HG02885 (cell line): ENCODE measurements at regions not wholly inside any gene's neighbourhood (a gene's known extent, or its start where the extent isn't known, plus 50 kb on each side); places are given as distances from the start of the nearest gene placed in this dataset.
"Not testable (repeated sequence)": the region's sequence is repeated elsewhere in the genome, so short reads cannot be mapped to it uniquely, and the experiment has no call there.

ENCODE experiments used
- ATAC-seq: cut with Tn5 transposase; IDR thresholded peaks from one replicate; pipeline ENCODE4 v1.9.1; 2021; ENCODE audit warnings: mild to moderate bottlenecking; ENCODE audit not compliant: unreplicated experiment, poor library complexity

DNA sequence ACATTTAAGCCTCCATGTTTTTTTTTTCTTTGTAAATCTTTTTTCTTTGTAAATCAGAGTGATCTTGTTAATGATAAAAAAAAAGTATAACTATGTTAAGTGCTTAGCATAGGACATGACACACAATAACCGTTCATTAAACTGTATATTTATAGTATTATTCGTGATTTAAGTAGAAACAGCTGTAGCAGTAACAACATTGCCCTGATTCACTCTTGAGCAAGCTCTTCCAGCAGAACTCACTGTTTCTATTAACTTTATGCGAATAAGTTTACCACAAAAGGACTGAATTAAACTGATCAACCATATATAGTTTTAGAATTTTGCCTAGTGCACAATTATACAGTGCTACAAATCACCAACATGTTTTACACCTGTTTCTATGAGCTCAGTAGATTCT is 1338.0 kb upstream of the EYS start:
- ATAC-seq: no peak

DNA sequence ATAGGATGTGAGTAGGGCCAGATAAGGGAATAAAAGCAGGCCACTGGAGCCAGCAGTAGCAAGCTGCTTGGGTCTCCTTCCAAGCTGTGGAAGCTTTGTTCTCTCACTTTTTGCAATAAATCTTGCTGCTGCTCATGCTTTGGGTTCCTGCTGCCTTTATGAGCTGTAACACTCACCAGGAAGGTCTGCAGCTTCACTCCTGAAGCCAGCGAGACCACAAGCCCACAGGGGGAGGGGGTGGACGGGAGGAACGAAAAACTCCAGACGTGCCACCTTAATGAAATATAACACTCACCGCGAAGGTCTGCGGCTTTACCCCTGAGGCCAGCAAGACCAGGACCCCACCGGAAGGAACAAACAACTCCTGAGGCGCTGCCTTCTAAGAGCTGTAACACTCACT is 1324.4 kb upstream of the EYS start:
- no peak for ATAC-seq

DNA sequence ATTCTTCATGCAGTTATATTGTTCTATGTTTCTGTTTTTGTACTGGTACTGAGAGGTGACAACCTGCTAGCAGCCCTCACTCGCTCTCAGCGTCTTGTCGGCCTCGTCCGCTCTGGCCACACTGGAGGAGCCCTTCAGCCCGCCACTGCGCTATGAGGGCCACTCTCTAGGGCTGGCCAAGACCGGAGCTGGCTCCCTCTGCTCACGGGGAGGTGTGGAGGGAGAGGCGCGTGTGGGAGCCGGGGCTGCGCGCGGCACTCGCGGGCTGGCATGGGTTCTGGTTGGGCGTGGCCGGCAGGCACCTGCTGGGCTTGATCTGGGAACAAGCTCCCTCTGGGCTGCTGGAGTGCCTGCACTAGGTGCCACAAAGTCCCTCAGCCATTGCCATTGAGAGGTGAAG is 1323.8 kb upstream of the EYS start:
- no peak for ATAC-seq

DNA sequence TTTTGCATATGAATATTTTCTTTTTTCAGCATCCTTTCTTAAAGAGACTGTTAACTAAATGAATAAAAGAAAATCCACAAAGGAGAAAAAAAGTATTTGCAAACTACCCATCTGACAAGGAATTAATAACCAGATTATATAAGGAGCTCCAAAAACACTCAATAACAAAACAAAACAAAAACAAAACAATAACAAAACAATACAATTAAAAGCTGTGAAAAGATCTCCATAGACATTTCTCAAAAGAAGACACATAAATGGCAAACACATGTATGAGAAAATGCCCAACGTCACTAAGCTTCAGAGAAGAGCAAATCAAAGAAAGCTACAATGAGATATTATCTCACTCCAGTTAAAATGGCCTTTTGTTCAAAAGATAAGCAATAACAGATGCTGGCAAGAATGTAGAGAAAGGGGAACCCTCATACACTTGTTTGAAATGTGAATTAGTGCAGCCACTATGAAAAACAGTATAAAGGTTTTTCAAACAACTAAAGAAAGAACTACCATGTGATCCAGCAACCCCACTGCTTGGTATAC is 1310.0 kb upstream of the EYS start:
- ATAC-seq: no peak

DNA sequence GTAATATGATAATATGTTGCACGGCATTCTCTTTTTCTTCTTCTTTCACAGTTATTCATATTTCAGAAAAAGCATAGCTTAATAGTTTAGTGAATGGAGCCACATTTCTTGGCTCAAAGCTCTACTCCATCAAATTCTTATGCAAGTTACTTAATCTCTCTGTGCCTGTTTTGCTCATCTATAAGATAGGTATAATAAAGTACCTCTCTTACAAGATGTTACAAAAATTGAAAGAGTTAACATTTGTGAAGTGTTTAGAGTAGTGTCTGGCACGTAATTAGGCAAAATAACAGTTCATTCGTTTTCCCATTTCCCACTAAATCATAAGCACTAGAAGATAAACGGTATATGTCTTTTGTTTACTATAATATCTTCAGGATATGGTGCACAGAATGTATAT is 1304.4 kb upstream of the EYS start:
- no peak for ATAC-seq

DNA sequence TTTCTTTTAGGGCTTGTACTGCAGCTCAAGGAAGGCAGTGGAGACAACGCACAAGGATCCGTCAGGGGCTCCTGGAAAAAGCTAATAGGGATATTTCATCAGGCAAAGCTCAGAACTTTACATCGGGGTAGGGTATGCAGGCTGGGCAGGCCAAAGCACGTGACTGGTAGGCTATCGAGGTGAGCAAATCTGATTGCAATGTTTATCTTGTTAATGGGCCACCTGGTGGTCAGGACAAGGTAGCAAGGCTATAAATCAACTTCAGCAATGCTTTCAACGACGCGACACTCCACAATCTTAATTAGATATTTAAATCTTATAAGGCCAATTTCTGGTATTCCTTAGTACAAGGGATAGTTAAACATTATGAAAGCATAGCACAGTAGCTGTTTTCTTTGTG is 1302.8 kb upstream of the EYS start:
- no peak for ATAC-seq

DNA sequence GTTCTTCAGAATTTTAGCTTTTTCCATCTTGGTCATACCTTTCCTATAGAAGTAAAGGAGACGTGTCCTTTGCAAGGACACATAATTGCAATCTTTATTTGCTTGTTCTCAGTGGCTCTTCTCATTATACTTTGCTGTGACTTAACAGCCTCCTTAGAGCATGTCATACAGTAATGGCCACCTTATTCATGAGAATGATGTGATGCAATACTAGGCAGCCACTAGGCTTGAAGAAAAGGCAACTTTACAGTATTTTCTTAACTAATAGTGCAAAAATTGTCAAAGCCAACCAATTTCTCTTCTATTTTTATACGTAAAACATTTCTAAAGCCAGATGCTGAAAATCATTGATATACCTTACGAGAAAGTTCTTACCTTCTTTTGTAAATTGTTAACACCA is 1296.8 kb upstream of the EYS start:
- ATAC-seq: no peak

DNA sequence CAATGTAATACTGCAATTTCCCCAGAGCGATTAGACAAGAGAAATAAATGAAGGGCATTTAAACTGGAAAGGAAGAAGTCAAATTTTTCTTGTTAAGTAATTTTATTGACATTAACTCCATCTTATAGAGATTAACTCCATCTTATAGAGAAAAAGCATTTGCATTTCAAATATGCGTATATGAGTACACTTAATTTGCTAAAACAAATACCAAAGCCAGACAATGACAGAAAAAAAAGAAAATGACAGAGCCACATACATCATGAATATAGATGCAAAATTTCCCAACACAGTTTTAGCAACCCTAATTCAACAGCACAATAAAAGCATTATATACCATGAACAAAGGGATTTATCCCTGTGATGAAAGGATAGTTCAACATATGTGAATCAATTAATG is 1293.1 kb upstream of the EYS start:
- ATAC-seq: no peak

DNA sequence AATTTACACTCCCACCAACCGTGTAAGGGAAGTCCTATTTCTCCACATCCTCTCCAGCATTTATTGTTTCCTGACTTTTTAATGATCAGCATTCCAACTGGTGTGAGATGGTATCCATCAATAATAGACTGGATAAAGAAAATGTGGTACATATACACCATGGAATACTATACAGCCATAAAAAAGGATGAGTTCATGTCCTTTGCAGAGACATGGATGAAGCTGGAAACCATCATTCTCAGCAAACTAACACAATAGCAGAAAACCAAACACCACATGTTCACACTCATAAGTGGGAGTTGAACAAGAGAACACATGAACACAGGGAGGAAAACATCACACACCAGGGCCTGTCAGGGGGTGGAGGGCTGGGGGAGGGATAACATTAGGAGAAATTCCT is 1290.6 kb upstream of the EYS start:
- ATAC-seq: not testable (repeated sequence)

DNA sequence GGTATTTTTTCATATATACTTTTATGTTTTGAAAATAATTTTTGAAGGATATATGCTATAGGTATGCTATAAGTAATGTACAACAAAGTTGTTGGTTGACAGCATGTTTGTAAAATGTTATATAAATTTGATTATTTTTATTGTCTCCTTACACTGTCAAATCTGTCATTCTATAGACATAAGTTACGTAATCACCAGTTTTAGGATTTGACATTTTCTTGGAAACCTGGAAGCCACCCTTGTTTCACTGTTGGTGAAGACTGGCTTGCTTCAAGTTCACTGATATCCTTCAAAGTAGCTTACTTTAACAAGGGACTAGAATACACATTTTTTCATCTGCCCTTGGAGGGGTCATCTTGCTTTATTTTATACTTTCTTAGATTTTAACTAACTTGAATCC is 1288.6 kb upstream of the EYS start:
- ATAC-seq: no peak

DNA sequence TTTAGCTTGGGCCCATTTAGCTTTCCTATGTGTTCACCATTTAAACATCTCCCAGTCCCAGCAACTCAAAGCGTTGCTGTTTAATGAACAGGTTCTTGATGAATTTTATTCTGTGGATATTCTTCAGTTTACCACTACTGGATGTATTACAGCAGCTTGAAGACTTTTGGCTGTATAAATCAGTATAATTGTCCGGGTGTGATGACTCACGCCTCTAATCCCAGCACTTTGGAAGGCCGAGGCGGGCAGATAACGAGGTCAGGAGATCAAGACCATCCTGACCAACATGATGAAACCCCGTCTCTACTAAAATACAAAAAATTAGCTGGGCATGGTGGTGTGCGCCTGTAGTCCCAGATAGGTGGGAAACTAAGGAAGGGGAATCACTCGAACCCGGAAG is 1286.7 kb upstream of the EYS start:
- ATAC-seq: not testable (repeated sequence)

DNA sequence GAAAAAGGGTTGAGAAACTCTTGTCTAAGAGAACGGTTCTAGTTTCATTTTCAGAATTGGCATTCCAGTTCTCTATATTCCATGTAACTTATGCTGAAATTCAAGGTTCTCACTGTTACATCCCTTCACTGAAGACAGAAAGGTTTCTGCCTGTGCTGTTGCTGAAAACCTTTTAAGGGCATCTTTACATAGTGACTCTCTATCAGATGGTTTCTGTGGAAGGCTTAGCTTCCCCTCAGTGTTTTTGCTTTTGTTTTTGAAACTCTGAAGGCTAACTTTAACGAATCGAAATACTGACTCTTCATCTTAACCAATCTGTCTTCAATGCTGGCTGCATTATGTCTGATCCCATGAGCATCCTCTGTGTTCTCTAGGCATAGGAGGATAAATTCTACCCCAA is 1286.2 kb upstream of the EYS start:
- no peak for ATAC-seq

DNA sequence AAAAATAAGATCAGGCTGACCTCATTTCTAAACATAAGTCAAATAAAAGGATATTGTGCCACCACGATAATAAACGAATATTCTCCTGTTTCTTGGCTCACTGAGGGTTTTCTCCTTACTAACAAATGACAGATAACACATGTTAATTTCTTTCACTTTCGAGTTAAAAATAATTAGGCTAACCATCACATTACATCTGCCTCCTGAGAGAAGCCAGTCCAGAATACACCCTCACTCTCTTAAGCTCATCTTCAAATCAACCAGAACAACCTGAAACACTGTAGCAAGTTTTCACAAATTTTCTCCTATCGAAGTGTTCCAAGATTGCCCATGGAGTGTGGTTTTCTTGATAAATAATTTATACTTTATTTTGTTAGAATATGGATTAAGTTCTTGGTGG is 1285.6 kb upstream of the EYS start:
- no peak for ATAC-seq

DNA sequence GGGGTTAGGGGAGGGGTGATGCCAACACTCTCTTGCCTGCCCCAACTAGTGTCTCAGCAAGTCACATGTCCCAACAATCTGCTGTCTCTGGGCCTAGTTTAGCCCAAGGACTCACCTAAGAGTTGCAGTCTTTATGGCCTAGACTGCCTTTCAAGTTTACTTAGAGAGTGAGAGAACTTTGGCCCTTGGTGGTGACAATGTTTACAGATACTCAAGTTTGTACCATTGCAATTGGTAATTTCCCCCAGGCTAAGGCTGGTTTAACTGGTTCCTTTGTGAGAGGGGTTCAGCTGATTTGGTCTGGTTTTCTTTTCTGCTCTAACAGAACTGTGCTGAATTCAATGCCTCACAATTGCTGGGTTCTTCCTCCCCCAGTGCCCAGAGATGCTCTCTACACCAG is 1279.9 kb upstream of the EYS start:
- ATAC-seq: no peak

DNA sequence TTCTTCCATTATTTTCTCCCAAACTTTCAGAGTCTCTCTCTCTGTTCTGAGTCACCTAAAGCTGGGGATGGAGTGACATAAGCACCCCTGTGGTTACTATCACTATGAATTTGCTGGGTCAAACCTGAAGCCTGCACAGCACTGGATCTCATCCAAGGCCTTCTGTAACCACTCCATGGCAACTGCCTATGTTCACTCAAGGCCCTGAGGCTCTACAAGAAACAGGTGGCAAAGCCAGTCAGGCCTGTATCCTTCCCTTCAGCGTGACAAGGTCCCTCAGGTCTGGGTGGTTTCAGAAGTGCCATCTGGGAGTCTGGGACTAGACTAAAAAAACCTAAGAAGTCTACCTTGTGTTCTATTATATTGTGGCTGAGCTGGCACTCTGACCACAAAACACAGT is 1278.8 kb upstream of the EYS start:
- ATAC-seq: no peak

DNA sequence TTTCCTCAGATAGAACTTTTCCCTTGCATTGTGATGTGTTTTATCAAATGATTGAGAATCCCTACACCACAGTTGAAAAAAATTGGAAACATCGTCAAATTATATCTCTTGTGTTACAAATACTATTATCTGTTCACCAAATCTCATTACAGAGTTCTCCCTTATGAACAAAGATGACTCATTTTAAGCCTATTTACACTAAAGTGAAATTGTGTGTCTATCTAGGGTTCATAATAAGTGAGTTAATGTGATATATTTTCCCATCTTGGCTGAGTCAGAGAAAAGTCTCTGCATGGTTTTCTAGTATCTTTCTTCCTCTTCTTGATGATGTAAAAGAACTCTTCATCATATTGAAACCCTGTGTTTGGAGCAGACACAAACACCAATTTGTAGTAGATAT is 1263.3 kb upstream of the EYS start:
- no peak for ATAC-seq

DNA sequence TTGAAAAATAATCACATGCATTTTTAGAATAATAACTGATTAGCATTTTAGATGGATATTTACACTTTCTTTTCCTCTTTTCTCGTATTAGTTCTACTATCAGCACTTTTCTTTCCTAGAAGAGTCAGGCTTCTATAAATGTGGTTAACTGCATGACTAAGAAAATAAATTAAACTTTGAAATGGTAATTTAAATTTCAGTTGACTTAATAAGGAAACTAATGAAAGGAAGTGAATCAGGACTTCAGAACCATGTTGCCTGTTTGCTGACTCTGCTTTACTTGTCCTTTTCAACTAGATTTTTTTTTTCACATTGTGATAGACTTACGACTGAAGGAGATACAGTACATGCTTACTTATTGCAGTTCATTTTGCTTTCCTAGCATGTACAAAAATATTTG is 1258.2 kb upstream of the EYS start:
- no peak for ATAC-seq

DNA sequence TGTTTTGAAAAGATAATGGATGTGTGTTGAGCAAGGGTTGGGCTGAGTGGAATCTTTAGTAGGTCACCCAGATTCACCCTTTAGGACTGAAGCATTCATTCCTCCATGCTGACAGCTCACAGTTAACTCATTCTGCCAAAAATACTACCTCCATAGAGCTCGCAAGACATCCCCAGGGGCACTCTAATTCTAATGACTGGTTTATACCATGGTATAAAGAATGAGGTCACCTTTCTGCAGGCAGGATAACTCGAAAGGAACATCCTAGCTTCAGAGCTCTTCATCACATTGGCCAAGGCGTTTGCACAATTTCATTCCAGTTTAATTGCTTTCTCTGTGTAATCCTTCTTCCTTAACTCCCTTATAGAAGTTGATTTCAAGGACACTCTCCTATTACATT is 1257.2 kb upstream of the EYS start:
- no peak for ATAC-seq

DNA sequence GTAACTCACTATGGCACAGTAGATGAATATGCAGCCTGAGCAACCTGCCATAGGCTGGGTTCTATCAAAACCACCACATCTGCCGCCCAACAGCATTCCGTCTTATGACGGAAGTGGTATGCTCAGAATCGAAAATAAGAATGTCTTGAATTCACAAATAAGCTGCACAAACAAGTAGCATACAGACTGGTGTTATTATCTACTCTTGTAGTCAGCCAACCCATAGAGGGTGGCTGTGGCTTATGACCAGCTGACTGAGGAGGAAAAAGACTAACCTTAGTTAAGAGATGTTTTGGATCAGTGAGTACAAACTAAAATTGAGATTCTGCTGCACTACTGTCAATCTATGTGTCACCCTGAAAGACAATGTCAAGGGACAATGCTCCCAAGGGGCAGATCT is 1255.1 kb upstream of the EYS start:
- ATAC-seq: no peak

DNA sequence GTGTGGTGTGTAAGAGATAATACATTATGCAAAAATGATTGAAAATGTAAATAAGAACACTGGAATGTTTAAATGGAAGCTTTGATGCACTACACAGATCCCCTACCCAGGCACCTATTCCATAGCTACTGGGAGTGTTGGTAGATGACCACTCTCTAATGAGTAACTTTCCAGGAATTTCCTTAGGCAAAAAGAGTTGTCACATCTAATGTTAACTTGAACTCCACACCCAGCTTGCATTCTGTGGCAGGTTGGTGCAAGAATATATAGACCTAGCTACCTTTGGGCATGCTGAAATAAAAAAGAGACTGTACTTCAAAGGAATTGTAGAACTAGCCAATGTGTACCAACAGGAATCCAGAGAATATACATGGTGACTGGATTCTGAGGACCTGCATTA is 1254.2 kb upstream of the EYS start:
- ATAC-seq: no peak

DNA sequence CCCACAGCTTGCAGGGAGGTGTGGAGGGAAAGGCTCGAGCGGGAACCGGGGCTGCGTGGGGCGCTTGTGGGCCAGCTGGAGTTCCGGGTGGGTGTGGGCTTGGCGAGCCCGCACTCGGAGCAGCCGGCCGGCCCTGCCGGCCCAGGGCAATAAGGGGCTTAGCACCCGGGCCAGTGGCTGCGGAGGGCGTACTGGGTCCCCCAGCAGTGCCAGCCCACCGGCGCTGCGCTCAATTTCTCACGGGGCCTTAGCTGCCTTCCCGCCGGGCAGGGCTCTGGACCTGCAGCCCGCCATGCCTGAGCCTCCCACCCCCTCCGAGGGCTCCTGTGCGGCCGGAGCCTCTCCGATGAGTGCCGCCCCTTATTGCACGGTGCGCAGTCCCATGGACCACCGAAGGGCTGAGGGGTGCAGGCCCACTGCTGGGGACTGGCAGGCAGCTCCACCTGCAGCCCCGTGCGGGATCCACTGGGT is 1242.2 kb upstream of the EYS start:
- ATAC-seq: no peak

DNA sequence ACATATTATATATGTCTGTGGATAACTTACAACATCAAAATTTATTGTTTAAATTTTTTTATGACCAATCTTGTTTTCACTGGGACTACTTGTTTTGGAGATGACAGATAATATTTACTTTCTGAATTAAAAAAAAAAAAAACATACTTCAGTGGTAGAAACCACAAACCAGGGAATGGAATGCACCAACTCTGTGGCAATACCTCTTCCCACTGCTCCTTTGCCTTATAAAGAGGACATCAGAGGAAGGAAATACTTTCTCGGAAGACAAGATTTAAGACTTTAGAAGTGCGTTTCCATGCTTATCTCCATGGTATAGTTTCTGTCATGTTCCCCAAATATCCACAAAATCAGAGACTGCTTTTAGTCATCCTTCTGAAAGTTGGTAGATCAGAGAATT is 1241.1 kb upstream of the EYS start:
- no peak for ATAC-seq

DNA sequence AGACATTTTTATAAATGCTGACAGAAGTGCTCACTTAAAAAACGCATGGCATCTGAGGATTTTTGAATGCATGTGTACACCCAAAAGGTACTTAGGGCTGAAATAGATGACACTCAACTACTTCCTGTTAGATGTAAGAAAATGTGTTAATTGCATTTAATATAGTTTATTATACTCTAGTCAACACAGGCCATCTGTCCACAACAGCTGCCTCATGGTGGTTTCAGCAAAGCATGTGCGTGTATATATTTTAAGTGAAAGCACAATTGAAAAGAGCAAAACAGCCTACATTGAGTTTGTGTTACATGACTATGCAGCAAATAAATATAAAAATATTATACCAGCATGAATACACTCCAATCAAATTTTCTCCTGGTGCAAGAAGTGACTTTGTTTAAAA is 1233.0 kb upstream of the EYS start:
- no peak for ATAC-seq
